ENCODE measurements at regions not wholly inside any gene's neighbourhood (a gene's known extent, or its start where the extent isn't known, plus 50 kb on each side); places are given as distances from the start of the nearest gene placed in this dataset.

DNA sequence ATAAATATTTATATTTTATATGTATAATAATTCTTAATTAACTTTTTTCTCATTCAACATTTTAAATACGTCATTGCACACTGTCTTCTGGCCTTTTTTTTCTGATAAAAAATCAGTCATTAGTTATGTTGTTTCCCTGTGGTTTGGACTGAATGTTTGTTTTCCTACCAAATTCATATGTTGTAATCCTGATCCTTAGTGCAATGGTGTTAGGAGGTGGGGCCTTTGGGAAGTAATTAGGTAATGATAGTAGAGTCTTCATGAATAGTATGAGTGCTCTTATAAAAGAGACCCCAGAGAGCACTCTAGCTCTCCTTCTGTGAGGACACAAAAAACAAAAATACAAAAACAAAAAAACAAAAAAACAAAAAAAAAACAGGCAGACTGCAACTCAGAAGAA is 117.2 kb downstream of the GASK1B start:
- H3K4me3 ChIP-seq (ENCODE audit: low read depth, low read length): no peak overlapping the region
- DNase-seq (ENCODE audit: low read depth): peak; percentile 40
- TF ChIP-seq, protein P1, sequence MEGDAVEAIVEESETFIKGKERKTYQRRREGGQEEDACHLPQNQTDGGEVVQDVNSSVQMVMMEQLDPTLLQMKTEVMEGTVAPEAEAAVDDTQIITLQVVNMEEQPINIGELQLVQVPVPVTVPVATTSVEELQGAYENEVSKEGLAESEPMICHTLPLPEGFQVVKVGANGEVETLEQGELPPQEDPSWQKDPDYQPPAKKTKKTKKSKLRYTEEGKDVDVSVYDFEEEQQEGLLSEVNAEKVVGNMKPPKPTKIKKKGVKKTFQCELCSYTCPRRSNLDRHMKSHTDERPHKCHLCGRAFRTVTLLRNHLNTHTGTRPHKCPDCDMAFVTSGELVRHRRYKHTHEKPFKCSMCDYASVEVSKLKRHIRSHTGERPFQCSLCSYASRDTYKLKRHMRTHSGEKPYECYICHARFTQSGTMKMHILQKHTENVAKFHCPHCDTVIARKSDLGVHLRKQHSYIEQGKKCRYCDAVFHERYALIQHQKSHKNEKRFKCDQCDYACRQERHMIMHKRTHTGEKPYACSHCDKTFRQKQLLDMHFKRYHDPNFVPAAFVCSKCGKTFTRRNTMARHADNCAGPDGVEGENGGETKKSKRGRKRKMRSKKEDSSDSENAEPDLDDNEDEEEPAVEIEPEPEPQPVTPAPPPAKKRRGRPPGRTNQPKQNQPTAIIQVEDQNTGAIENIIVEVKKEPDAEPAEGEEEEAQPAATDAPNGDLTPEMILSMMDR (IDR thresholded peaks at IDR 0.05; ENCODE audit: insufficient read depth, low read depth, low read length): no peak

DNA sequence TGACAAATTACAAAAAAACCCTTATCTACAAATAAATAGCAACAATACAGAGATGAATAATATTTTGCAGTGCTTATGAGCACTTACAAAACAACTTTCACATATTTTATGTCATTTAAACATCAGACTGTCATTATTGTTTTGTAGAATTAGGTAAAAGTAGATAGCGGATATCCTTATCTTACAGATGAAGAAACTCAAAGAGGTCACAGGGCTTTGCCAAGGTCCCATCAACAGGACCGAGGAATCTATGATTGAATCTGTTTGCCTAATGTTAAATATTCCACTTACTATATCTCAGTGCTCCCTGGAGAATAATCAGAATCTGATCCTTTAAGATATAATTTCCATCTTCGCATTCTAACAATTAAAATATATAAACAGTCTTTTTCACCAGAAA is 119.0 kb downstream of the GASK1B start:
- DNase-seq (ENCODE audit: low read depth): no peak
- no peak overlapping the region for H3K4me3 ChIP-seq (ENCODE audit: low read depth, low read length)
- TF ChIP-seq, protein P1 (IDR thresholded peaks at IDR 0.05; ENCODE audit: insufficient read depth, low read depth, low read length): no peak

DNA sequence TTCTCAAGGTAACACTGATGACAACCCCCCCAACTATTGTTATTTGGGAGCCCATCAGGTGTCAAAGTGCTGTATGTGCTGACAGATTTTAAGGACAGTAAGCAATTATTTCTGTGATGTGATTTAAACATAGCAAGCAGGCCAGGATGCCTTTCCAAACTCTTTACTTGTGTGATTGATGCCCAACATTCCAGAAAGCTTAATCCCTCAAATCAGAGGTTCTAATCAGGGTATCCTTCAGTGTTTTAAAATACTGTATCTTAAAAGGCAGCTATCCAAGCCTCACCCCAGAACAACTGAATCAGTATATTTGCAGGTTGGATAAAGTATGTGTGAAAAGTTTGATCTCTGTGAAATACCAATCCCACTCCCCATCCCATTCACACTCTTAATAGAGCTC is 119.7 kb downstream of the GASK1B start:
- DNase-seq (ENCODE audit: low read depth): no peak
- H3K4me3 ChIP-seq (ENCODE audit: low read depth, low read length): no peak overlapping the region
- TF ChIP-seq, protein P1 (IDR thresholded peaks at IDR 0.05; ENCODE audit: insufficient read depth, low read depth, low read length): no peak

DNA sequence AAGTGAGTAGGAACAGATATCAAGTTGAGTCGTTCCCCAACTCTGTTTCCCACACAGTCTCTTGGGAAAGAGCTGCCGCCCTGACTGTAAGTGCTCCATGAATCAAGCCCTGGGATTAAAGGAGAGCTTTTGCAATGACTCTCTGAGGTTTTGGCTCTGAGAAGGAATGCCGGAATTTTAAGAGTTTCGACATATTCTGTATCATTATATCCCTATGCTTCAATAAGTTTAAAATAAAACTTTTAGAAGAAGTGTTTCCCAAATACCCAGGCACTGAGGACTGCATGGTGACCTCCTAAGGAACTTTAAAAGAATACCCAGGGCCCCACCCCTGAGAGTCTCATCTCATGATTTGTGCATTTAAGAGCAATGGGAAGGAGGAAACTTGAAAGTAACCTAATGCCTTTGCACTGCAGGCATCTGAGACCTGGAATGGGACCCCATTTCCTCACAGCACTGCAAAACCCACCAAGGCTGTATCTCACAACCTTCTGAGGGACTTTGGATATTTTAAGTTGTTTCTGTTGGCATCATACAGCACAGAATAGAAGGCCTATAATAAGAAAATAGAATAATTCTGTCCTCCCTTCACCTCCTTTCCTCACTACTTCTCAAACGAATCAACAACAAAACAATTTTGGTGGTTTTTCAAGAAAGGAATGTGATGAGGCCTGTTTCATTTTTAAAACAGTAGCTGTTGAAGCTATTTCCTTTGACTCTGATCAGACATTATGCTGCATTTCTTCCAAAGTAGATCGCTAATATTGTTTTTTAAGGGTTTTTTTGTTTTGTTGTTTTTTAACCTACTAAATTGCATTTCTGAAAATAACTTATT is 121.2 kb downstream of the GASK1B start:
- TF ChIP-seq, protein P1 (IDR thresholded peaks at IDR 0.05; ENCODE audit: insufficient read depth, low read depth, low read length): no peak
- peak; percentile 97 for DNase-seq (ENCODE audit: low read depth)
- no peak overlapping the region for H3K4me3 ChIP-seq (ENCODE audit: low read depth, low read length)

DNA sequence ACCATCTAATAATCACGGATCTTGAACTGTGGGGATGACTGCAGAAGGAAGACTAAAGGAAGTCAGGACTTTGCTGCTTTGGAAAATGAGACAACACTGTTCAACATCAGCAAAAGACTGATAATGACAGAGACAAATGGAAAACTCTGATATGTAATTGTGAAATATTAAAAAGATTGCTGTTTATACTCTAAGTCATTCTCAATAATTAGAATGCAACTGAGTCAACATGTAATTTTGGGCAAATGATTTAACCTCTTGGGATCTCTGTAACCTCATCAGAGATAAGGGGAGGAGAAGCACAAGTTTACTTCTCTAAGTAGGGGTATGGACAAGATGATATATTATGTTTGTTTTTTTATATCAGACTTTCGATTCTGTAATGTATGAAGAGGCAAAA is 121.9 kb downstream of the GASK1B start:
- TF ChIP-seq, protein P1 (IDR thresholded peaks at IDR 0.05; ENCODE audit: insufficient read depth, low read depth, low read length): no peak
- no peak overlapping the region for H3K4me3 ChIP-seq (ENCODE audit: low read depth, low read length)
- no peak for DNase-seq (ENCODE audit: low read depth)

DNA sequence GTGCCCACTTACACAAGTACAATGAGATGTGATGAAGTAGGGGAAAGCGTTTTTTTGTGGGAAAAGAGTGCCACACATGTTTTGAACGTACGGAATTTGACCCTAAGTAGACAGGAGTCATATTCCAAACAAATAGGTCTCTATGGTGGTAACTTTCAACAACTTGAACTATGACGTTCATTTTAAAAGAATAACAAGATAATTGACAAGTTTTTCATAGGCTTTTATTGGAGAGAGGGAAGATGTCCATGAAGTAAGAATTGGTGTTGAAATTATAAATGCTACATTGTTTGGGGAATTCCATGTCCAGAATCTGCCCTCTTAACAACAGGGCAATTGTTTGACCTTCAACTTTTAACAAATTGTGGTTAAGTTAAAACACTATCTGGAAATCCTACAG is 126.5 kb downstream of the GASK1B start:
- no peak overlapping the region for H3K4me3 ChIP-seq (ENCODE audit: low read depth, low read length)
- DNase-seq (ENCODE audit: low read depth): peak; percentile 19
- TF ChIP-seq, protein P1 (IDR thresholded peaks at IDR 0.05; ENCODE audit: insufficient read depth, low read depth, low read length): no peak
